NCI-H1436 treated with DMSO at 0.1 percent for 48 hours (cell line): ENCODE measurements at regions not wholly inside any gene's neighbourhood (a gene's known extent, or its start where the extent isn't known, plus 50 kb on each side); places are given as distances from the start of the nearest gene placed in this dataset.
"Not testable (repeated sequence)": the region's sequence is repeated elsewhere in the genome, so short reads cannot be mapped to it uniquely, and the experiment has no call there.

ENCODE experiments used
- DNase-seq: peaks from one replicate; lab custom pipeline; 2025; lab: John Stamatoyannopoulos, UW

DNA sequence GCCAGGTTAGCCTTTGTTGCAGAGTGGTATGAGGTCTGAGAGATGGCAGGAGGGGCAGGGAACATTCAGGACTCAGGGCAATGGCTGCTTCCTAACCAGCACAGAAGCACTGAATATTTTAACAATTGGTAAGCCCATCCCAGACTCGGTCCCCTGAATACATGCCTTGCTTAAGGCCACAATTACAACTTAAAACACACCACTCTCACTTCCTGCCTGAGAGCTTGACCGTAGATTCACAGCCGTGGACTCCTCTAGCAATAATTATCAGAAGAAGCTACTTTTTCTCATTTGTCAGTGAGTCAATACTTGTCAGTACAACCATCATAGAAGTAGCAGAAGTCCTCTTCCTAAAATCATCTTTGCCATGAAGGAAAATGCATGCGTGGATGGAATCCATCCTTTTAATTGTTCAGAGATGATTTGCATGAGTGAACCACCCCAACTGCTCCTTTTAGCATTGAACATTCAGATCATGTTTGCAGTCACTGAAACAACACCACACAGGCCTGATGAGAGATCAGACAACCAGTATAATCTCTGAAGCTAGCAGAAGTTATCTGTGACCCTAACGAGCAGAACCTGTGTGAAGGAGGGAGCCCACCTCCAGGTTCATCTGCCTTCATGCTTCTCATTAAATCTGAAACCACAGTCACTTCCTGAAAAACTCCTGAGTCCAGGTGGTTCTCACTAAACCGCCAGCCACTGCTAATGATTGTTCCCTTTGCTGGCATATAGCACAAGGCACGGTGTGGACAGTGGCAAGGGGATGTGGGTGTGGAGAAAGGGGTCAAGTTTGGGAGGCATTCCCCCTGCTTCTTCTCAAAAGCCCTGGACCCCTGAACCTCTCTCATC is 333.9 kb upstream of the CNR1 start:
- no peak for DNase-seq

DNA sequence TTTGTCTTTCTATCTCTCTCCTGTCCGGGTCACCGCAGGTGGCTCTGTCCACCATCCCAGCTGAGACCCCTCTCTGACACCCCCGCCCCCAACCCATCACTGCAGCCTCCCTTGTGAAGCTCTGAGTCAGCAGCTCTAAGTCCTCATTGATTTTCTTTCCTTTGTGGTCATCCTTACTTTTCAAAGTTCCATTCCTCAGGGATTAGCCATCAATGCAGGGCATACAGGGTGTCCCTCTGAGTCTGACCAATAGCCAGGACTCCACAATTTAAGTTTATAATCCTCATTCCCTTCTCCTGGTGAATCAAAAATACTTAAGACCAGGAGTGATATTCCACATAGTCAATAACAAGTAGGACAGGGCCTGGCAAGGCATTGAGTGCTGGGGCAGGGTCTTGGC is 333.3 kb upstream of the CNR1 start:
- no peak for DNase-seq

DNA sequence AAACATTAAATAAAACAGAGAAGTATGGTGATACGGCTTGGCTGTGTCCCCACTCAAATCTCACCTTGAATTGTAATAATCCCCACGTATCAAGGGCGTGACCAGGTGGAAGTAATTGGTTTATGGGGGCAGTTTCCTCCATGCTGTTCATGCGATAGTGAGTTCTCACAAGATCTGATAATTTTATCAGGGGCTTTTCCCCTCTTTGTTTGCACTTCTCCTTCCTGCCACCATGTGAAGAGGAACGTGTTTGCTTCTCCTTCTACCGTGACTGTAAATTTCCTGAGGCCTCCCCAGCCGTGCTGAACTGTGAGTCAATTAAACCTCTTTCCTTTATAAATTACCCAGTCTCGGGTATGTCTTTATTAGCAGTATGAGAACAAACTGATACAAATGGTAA is 331.3 kb upstream of the CNR1 start:
- DNase-seq: not testable (repeated sequence)

DNA sequence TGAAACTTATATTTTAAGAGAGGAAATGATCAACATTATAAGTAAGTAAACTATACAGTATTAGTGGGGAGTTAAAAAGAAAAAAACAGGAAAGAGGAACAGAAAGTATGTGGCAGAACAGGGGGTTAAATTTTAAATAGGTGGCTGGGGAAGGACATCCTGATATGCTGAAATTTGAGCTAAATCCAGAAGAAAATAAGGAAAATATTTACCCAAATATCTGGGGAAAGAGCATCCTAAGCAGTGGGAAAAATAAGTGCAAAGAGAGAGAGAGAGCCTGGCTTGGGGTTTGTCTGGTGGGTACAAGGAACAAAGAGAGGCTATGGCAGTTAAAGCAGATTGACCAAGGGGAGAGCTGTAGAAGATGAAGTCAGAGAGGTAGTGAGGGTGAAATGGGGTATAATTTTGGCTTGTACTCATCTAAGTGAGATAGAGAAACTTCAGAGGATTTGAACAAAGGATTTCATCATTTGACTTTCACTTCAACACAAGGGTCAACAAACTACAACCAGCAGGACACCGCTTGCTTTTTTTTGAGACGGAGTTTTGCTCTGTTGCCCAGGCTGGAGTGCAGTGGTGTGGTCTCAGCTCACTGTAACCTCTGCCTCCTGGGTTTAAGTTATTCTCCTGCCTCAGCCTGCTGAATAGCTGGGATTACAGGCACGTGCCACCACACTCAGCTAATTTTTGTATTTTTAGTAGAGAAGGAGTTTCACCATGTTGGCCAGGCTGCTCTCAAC is 328.4 kb upstream of the CNR1 start:
- DNase-seq: no peak

DNA sequence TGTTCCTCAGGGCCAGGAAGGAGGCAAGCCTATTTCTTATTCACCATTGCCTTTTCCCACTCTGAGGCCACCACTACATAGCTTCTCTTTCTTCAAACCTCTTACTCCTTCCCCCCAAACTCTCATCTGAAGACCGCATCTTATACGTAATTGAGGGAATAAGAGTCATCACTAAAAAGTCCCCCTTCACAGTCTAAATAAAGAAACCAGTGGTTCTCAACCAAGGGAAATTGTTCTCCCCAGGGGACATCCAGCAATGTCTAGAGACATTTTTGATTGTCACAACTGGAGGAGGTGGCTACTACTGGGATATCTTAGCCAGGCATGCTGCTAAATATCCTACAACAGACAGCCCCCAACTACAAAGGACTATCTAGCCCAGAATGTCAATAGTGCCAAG is 327.6 kb upstream of the CNR1 start:
- DNase-seq: no peak

DNA sequence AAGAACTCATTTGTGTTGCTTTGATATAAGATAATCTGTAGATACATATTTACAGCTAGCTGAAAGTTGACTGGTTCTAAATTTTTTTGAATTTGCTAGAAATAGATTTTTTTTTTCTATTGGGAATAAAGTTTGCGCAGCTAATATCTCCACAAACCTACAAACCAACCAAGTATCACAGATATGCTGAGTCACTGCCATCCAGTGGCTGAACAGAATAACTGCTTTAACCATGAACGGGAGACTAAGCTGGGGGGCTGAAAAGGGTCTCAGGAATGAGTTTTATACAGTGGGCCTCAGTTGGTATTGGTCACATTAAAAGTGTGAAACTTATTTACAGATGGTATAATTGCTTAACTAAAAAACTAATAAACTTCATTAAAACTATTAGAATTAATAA is 326.7 kb upstream of the CNR1 start:
- no peak for DNase-seq

DNA sequence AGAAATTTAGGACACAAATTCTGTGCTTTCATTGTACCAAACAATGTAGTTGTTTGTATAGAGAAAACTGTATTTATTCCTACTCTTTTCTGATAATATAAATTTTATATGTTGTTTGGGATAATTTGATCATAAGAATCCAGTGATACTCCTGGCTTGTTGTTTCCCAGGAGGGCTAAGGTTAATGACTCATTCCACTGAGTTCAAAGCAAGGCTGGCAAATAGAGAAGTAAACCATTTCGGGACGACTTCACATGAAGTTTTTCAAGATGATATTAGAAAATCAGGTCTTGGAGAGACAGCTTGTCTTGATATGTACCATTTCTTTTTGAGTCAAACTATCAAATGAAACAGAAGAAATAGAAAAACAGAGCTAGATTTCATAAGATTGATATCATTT is 326.1 kb upstream of the CNR1 start:
- no peak for DNase-seq

DNA sequence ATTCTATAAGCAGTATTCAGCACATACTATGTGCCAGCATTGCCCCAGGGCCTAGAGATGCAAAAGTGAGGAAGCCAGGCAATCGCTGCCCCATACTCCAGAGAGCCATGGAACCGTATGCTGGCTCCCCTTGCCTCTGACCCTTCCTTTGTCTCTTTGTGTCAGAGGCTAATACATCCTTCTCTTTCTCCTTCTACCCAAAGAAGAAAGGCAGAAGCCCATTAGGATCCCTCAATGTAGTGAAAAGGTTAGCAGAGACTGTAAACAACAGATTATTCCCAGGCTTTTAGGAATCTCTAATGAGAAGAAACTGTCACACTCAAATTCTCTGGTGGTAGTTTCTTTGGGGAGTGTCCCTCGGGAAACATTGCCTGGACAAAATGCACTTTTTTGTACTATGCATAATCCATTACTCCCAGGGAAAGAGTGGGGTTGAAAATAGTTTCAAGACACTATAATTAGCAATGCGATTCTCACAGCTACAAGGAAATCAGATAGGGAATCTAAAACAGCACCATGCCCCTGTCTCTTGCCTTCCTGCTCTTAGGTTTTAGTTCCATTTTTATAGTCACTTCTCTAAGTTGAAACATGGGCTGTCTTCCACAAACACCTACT is 325.2 kb upstream of the CNR1 start:
- DNase-seq: no peak

DNA sequence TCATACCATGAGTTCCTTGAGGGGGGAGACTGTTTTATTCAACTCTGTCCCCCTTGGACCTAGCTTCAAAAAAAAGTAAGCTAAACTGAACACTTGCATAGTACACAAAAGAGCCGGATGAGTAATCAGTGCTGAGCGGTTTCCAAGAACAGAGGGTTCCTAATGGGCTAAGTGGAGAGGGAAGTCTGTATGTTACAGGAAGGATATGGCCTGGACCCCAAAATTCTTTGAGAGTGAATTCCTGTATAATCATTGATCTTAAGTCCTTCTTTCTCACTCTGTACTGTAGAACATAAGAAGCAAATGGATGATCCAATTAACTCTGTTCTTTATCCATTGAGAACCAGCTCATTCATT is 324.7 kb upstream of the CNR1 start:
- no peak for DNase-seq

DNA sequence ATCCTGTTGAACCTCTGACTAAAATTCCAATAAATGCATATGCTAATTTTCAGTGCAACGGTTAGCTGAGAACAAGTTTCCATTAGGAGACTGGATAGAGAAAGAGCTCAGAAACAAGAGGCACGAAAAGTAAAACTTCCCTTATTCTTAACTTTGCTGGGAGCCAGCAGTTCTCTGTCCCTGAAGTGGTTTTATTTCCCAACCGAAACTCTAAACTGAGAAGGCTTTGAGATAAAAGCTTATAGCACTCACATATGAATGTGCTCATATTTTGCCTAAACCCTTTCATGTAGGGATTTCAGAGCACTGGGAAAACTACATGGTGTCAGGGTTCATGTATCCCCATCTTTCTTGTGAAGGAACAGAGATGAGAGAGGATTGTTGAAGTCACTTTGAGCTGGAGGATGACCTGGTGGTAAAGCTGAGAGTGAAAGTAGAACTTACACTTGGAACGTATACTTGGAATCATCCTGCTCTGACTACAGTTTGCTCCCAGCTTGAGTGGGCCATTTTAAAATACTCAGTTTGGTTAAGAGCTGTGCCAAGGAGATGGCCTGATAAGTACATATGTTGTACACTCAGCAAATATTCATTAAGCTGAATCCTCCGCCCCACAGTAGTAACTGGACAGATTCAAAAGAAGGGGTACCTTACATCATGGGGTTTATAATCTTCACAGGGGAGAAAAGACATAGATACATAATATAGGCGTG is 324.2 kb upstream of the CNR1 start:
- DNase-seq: no peak

DNA sequence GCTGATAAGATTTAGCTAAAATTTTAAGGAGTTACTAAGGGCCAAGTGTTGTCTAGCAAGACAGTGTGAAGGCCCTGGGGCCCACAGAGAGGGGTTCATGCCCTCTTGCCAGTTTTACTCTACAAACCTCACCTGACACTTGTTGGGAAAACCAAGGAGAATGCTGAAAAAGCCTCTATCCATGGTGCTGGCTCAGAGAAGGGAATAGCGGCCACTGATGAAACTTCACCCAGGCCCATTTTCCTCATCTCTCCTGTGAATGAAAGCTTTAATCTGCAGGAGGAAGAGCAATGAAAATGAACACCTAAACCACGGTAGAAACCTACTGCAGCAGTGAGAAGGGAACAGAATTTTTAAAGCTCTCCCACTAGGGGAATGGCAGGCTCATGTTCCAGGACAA is 317.3 kb upstream of the CNR1 start:
- DNase-seq: no peak

DNA sequence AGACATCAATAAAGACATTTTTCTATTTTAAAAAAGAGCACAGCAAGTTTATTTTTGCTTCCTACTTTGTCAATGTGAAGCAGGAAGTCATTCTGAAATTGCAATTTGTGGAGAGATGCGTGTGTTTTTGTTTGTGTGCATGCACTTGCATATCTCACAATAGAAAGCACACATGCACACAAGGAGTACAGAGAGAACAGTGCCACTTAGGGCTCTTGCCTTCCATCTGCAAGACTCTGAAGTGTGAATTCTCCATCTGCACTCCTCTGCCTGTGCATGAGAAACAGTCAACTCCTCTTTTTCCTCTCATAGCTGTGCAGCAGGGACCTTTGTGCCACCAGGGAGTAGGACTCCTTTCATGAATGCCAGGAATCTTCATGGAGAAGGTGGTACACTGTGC is 316.3 kb upstream of the CNR1 start:
- no peak for DNase-seq

DNA sequence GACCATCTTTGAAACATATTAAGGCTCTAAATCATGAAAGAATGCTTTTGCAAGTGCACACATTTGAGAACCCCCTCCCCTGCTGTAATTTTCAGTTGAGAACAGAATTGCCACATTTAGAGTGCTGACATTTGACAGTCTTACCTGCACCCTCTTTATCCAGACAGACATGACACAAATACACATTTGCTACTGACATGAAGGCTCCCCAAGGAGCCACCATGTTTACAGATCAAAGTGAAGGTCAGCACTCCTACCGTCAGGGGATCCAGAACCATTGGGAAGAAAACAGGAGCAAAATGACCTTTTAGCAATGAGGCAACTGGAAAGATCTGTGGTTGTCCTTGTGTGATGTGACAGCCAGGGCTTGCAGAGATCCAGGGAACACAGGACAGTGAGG is 315.4 kb upstream of the CNR1 start:
- no peak for DNase-seq

DNA sequence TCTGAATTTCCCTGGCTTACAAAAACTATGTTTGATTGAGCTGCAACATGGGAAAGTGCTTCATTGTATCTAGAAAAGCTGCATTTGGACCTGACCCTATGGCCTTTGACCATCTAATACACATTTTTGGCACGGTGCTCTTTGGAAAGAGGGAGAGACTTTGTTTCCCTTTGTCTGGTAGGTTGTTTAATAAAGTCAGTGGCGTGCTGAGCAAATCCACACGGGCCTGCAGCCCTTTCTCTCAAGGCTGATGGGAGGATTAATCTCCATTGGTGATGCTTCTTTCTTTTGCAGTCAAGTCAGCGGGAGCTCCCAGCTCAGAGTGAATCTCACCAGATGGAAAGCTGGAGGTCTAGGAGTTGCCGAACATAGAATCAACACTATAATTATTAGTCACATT is 314.7 kb upstream of the CNR1 start:
- no peak for DNase-seq

DNA sequence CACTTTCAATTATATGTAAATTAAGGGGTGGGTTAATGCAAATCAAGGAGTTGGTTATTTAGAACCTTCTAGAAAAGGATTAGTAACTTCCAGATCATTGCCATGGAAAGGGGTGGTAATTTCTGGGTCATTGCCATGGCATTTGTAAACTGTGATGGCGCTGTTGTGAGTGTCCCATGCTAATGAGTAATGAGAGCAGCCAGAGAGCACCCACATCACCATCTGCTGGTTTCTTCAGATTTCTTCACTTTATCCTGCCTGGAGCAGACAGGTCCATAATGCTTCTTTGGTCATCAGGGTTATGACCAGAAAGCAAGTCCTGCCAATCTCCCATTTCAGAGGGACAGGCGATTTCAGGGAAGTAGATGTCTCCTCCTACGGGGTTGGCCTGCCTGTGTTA is 311.3 kb upstream of the CNR1 start:
- no peak for DNase-seq

DNA sequence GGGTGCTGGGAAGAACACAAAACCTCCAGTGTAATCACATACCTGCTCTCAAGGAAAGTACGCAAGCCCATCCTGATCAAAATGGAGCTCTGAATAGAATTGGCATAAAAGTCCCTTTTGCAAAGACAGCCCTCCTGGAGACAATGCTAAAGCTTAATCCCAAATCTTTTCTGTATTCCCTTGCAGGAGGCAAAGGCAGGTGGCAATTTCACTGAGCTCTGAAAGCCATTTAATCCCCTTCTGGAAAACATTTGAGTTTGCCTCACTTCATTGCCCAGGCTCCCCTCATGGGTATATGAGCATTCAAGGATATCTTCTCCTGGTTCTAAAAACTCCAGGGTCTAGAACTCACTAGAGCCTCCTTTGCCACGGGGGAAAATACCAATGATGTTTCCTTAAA is 310.2 kb upstream of the CNR1 start:
- DNase-seq: no peak

DNA sequence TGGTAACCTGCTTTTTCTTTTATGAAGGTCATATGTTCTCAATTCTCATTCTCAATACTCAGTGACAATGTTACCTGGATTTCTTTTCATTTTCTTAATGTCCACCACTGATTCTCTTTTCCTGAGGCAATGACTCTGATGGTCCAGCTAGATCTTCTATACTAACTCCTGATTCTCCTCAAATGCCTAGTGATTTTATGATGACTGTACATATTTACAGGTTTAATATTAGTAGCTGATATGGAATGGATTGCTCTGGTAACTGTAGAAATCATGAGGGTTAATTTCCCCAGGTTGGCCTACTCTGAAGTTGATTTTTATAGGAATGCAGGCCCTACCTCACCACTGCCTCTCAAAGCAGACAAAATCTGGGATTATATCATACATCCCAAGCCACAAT is 308.6 kb upstream of the CNR1 start:
- DNase-seq: no peak

DNA sequence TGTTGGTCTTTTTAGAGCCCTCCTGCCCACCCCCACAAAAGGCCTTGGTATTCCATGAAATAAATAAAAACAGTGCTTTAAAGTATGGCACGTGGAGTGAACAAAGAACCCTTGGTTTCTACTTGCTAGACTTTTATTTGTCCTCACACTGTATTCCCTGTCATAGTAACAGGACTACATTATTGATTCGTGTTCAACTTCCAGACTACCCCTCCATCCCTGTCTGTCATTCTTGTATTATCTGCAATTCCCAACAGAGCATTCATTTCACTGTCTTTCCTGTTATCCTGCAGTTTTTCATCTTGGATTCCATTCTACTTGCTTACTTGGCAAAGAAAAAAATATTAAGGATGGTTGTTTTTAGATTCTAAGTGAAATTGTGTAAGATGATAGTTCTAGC is 307.4 kb upstream of the CNR1 start:
- DNase-seq: no peak

DNA sequence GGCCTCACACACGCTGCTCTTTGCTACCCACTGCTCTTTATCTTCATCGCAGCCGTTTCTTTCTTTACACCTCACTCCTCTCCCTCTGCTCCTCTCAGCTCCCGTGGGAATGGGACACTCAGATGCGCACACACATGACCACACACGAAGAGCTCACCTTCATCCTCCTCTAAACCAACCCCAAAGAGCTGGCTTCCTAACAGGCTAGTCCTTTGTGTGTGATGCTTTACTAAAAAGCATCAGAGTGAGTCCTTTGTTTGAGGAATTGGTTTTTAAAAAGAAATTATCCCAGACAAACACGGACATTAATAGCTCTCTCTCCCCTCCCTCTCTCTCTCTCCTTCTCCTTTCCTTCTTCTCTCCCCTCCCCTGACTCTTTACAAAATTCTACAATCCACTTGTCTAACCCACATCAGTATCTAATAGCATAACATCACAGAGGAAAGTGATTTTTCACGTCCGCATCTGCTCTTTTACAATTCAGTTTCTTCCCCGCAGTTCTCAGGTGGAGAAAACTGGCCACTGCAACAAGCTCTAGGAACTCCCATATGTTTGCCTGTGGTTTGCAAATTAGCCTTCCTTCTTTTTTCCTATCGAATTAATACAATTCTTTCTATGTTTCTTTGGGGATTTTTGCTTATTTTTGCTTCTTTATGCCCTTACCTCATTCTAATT is 306.8 kb upstream of the CNR1 start:
- DNase-seq: no peak

DNA sequence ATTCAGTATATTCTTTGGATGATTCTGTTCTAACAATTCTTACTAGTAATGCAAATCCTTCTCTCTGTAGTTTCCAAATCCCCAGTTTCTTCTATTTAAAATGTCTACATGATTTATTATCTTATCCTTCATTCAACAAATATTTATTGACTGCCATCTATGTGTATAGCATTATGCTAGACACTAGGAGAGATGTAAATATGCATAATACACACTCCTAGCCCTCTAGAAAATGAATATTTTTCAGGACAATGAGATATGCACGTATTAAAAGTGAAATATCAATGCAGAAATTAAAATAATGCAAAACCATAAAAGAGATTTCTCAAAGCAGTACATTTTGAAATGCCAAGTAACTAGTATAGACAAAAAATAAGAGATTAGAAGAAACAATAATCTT is 293.5 kb upstream of the CNR1 start:
- DNase-seq: no peak

DNA sequence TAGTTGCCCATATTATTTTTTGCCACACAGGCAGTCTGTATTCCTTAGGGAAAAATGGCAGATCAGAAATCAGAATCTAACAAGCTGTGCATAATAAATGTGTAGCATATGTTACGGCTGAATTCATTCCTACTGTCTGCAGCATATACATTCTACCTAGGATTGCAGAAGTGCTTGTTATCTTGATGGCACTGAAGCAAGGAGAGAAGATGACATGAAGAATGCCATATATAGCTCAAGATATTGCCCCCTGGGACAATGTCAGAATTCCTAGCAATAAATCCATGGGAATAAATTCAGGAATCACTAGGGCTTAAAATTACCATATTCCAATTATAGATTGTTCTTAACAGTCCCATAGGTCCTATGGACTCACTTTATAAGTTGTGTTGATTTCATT is 293.0 kb upstream of the CNR1 start:
- no peak for DNase-seq

DNA sequence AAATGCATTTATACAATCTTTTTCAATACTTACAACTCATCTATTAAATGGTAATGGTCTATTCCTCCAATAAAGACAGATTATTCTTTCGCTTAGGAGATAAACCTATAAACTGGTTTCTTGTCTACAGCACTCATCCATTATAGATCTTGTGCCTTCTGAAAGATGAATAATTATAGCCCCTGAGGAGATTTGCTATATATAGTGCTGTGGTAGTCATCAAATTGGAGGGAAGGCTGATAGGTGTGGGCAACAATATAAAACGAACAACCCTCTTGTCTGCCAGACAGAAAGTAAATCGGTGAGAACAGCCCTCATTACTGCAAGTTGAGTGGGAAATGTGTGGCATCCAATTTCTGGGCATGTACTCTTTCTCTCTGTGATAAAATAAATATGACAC is 292.5 kb upstream of the CNR1 start:
- peak; percentile 34 for DNase-seq
